ENCODE measurements at regions not wholly inside any gene's neighbourhood (a gene's known extent, or its start where the extent isn't known, plus 50 kb on each side); places are given as distances from the start of the nearest gene placed in this dataset.

GRCh38 chr4:64897683-64898082 lies 488.4 kb upstream of the TECRL start:
- no TSS peak for BruUV-seq (replicated peaks)
- Histone ChIP-seq H3K27me3 (ENCODE audit: control insufficient read depth, insufficient read depth, low read length) (no peaks in the 10 kb centered on the region), H3K4me1 (ENCODE audit: control insufficient read depth, insufficient read depth, low read length) (no peaks in the 10 kb centered on the region), H3K9me3 (ENCODE audit: control insufficient read depth, insufficient read depth, low read depth, low read length) (no peaks in the 10 kb centered on the region), H3K4me3 (ENCODE audit: low read depth in 2 of 2, low read length in 2 of 2) (no peak overlapping the region), H3K36me3 (ENCODE audit: control insufficient read depth, insufficient read depth, low read length) (no peaks in the 10 kb centered on the region), H3K27ac (ENCODE audit: low read length) (no peak overlapping the region)
- in situ Hi-C loops (cut with HindIII; ENCODE audit: low pct_unique_long_range_greater_than_20kb, low sequenced_read_pairs) (no loop called here), intact Hi-C loops (cut with micrococcal nuclease; ENCODE audit: unreplicated experiment) (no loop called here)
- DNase-seq (ENCODE audit: low read depth, low spot score), result no peak
- ATAC-seq, result no peak
- TF ChIP-seq, protein P1, sequence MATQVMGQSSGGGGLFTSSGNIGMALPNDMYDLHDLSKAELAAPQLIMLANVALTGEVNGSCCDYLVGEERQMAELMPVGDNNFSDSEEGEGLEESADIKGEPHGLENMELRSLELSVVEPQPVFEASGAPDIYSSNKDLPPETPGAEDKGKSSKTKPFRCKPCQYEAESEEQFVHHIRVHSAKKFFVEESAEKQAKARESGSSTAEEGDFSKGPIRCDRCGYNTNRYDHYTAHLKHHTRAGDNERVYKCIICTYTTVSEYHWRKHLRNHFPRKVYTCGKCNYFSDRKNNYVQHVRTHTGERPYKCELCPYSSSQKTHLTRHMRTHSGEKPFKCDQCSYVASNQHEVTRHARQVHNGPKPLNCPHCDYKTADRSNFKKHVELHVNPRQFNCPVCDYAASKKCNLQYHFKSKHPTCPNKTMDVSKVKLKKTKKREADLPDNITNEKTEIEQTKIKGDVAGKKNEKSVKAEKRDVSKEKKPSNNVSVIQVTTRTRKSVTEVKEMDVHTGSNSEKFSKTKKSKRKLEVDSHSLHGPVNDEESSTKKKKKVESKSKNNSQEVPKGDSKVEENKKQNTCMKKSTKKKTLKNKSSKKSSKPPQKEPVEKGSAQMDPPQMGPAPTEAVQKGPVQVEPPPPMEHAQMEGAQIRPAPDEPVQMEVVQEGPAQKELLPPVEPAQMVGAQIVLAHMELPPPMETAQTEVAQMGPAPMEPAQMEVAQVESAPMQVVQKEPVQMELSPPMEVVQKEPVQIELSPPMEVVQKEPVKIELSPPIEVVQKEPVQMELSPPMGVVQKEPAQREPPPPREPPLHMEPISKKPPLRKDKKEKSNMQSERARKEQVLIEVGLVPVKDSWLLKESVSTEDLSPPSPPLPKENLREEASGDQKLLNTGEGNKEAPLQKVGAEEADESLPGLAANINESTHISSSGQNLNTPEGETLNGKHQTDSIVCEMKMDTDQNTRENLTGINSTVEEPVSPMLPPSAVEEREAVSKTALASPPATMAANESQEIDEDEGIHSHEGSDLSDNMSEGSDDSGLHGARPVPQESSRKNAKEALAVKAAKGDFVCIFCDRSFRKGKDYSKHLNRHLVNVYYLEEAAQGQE (IDR thresholded peaks at IDR 0.05; ENCODE audit: insufficient read depth in 1 of 2, low read depth in 2 of 2, low read length in 1 of 2), result no peak
- no peak for TF ChIP-seq TCF7L2 (IDR thresholded peaks at IDR 0.05; ENCODE audit: low read depth, low read length)
- no peak for TF ChIP-seq CTCF (IDR thresholded peaks at IDR 0.05)
- no peak for TF ChIP-seq SIN3A (IDR thresholded peaks at IDR 0.05; ENCODE audit: borderline replicate concordance, insufficient read depth, low read depth, low read length)
- ChIA-PET CTCF (no interaction called here), POLR2A (no interaction called here)

DNA sequence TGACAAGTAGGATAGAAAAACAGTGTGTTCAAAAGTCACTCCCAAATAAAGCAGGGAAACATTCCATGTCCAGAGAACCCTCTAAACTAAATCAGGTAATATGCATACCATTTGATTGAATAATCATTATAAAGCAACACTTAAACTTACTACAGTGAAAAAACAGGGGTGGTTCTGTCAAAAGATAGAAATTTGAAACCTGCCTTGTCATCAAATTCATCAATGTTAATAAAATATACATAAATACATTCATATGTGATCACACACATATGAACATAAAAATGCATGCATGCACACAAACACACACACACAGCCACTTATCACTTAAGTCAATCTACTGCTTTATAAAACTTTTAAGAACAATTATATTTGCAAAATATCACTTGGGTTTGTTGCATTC lies 485.8 kb upstream of the TECRL start:
- no peaks in the 10 kb centered on the region for H3K9me3 ChIP-seq (ENCODE audit: control insufficient read depth, insufficient read depth, low read depth, low read length)
- intact Hi-C loops (cut with micrococcal nuclease; ENCODE audit: unreplicated experiment), result no loop called here

More for the DNA sequence above, 485.8 kb upstream of the TECRL start:
- Histone ChIP-seq H3K36me3 (ENCODE audit: control insufficient read depth, insufficient read depth, low read length) (no peaks in the 10 kb centered on the region), H3K4me1 (ENCODE audit: control insufficient read depth, insufficient read depth, low read length) (no peaks in the 10 kb centered on the region), H3K27me3 (ENCODE audit: control insufficient read depth, insufficient read depth, low read length) (no peaks in the 10 kb centered on the region), H3K27ac (ENCODE audit: low read length) (no peak overlapping the region), H3K4me3 (ENCODE audit: low read depth in 2 of 2, low read length in 2 of 2) (no peak overlapping the region)
- ATAC-seq (no peak), DNase-seq (ENCODE audit: low read depth, low spot score) (no peak)
- no peak for TF ChIP-seq POLR2AphosphoS5 (IDR thresholded peaks at IDR 0.05; ENCODE audit: low read depth, low read length)
- TF ChIP-seq, protein P1 (IDR thresholded peaks at IDR 0.05; ENCODE audit: insufficient read depth in 1 of 2, low read depth in 2 of 2, low read length in 1 of 2), result no peak
- no peak for TF ChIP-seq SIN3A (IDR thresholded peaks at IDR 0.05; ENCODE audit: borderline replicate concordance, insufficient read depth, low read depth, low read length)
- no peak for TF ChIP-seq CTCF (IDR thresholded peaks at IDR 0.05)
- no peak for TF ChIP-seq TCF7L2 (IDR thresholded peaks at IDR 0.05; ENCODE audit: low read depth, low read length)
- BruUV-seq (replicated peaks), result no TSS peak
- in situ Hi-C loops (cut with HindIII; ENCODE audit: low pct_unique_long_range_greater_than_20kb, low sequenced_read_pairs), result no loop called here
- CTCF ChIA-PET, result no interaction called here
- POLR2A ChIA-PET, result no interaction called here

All from Panc1 (cell line).